ENCODE measurements at regions not wholly inside any gene's neighbourhood (a gene's known extent, or its start where the extent isn't known, plus 50 kb on each side); places are given as distances from the start of the nearest gene placed in this dataset.

- no peak for TF ChIP-seq ETS2 (tag; IDR thresholded peaks at IDR 0.05; ENCODE audit: borderline replicate concordance, poor library complexity, severe bottlenecking)
- TF ChIP-seq XRCC4 (IDR thresholded peaks at IDR 0.05; ENCODE audit: extremely low read depth, insufficient read depth, insufficient read length): no peak
- no peak for TF ChIP-seq PHF8 (IDR thresholded peaks at IDR 0.05; ENCODE audit: borderline replicate concordance, low read length)
- TF ChIP-seq, protein P1, sequence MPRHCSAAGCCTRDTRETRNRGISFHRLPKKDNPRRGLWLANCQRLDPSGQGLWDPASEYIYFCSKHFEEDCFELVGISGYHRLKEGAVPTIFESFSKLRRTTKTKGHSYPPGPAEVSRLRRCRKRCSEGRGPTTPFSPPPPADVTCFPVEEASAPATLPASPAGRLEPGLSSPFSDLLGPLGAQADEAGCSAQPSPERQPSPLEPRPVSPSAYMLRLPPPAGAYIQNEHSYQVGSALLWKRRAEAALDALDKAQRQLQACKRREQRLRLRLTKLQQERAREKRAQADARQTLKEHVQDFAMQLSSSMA (CRISPR knock-in tag; IDR thresholded peaks at IDR 0.05): no peak
- TF ChIP-seq GABPA (tag; conservative IDR thresholded peaks at IDR 0.05; ENCODE audit: low read depth): peak; percentile 35; the same call in 1 of the 2 replicates
- TF ChIP-seq, protein P2, sequence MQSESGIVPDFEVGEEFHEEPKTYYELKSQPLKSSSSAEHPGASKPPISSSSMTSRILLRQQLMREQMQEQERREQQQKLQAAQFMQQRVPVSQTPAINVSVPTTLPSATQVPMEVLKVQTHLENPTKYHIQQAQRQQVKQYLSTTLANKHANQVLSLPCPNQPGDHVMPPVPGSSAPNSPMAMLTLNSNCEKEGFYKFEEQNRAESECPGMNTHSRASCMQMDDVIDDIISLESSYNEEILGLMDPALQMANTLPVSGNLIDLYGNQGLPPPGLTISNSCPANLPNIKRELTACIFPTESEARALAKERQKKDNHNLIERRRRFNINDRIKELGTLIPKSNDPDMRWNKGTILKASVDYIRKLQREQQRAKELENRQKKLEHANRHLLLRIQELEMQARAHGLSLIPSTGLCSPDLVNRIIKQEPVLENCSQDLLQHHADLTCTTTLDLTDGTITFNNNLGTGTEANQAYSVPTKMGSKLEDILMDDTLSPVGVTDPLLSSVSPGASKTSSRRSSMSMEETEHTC (IDR thresholded peaks at IDR 0.05): no peak
- TF ChIP-seq CTCFL (IDR thresholded peaks at IDR 0.05; ENCODE audit: borderline replicate concordance, insufficient read depth, low read depth, low read length, poor library complexity, severe bottlenecking): no peak
- no peak for TF ChIP-seq DIDO1 (tag; IDR thresholded peaks at IDR 0.05; ENCODE audit: low read depth)
- TF ChIP-seq NFE2L1 (tag; IDR thresholded peaks at IDR 0.05; ENCODE audit: borderline replicate concordance, low read depth): no peak
- TF ChIP-seq NFIX (CRISPR knock-in tag; IDR thresholded peaks at IDR 0.05; ENCODE audit: low read depth): no peak
- no peak for TF ChIP-seq ZBTB7A (IDR thresholded peaks at IDR 0.05; ENCODE audit: borderline replicate concordance, control insufficient read depth, low read depth, low read length)
- TF ChIP-seq, protein P3, sequence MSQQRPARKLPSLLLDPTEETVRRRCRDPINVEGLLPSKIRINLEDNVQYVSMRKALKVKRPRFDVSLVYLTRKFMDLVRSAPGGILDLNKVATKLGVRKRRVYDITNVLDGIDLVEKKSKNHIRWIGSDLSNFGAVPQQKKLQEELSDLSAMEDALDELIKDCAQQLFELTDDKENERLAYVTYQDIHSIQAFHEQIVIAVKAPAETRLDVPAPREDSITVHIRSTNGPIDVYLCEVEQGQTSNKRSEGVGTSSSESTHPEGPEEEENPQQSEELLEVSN (IDR thresholded peaks at IDR 0.05; ENCODE audit: borderline replicate concordance in 1 of 2, extremely low read depth in 1 of 2, insufficient read depth in 1 of 2, insufficient read length in 1 of 2, low read depth in 1 of 2, low read length in 1 of 2, poor library complexity in 1 of 2, severe bottlenecking in 1 of 2): no peak
- no peak for TF ChIP-seq ZNF347 (CRISPR knock-in tag; IDR thresholded peaks at IDR 0.05; ENCODE audit: low read depth)
- TF ChIP-seq GABPB2 (CRISPR knock-in tag; conservative IDR thresholded peaks at IDR 0.05): no peak
- TF ChIP-seq ZBTB5 (IDR thresholded peaks at IDR 0.05): no peak
- no peak for TF ChIP-seq TCFL5 (CRISPR knock-in tag; conservative IDR thresholded peaks at IDR 0.05)
- no peak for TF ChIP-seq ZNF217 (CRISPR knock-in tag; IDR thresholded peaks at IDR 0.05)
- no peak for TF ChIP-seq ZBTB1 (CRISPR knock-in tag; IDR thresholded peaks at IDR 0.05; ENCODE audit: borderline replicate concordance, low read depth)
- no peak for TF ChIP-seq PTRF (tag; IDR thresholded peaks at IDR 0.05)
- no peak for TF ChIP-seq SMAD2 (IDR thresholded peaks at IDR 0.05; ENCODE audit: low read depth, low read length)
These were observed 487.5 kb downstream of the SUCLG1 start (continued) for GRCh38 chr2:83971547-83971946.
